ENCODE measurements at regions not wholly inside any gene's neighbourhood (a gene's known extent, or its start where the extent isn't known, plus 50 kb on each side); places are given as distances from the start of the nearest gene placed in this dataset.

DNA sequence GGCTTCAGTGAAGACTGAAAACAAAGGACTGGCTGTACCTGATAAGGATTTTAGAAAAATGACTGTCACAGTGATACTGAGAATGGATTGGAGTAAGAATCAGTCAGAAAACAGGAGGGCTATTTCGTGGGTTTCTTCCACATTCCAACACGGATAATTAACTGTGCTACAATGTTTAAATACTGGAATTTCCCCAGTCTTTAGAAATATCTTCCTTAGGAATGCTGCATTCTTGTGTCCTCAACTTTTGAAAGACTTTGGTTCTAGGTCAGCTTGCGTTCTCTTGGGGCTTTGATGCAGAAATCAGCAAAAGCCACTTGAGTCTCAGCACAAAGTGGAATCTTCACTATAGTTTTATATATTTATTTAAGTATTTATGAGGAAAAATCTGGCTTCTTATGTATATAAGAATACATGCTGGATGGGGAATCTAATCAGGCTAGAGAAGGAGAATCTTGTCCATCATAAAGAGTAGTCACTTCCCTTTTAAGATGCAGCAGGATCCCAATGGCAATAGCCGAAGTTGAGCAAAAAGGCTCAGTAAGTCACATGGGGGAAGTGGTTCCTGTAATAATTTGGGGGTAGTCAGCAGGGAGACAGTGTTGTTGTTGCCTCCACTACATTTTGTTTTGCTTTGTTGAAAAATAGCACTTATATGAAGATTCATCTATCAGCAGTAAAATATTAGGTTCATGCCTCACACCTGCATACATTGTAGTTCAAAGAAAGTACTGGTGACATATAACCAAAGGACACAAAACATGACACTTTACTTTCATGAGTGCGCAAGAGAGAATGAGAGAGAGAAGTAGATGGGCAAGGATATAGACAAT lies 86.0 kb downstream of the CH25H start:
- Histone ChIP-seq H3K4me3 (ENCODE audit: low read length) (no peak overlapping the region), H3K9ac (ENCODE audit: extremely low read depth, low read length, poor library complexity, severe bottlenecking) (no peak overlapping the region), H3K9me3 (ENCODE audit: control insufficient read depth, low read length) (no peaks in the 10 kb centered on the region), H3K4me1 (ENCODE audit: control insufficient read depth, insufficient read depth, low read length) (no peaks in the 10 kb centered on the region), H3K36me3 (ENCODE audit: control insufficient read depth, insufficient read depth, low read length) (no peaks in the 10 kb centered on the region), H3K27ac (ENCODE audit: low read depth, low read length) (no peak overlapping the region), H3K27me3 (ENCODE audit: control insufficient read depth, insufficient read depth, low read length, poor library complexity, severe bottlenecking) (no peaks in the 10 kb centered on the region)
- TF ChIP-seq, protein P1, sequence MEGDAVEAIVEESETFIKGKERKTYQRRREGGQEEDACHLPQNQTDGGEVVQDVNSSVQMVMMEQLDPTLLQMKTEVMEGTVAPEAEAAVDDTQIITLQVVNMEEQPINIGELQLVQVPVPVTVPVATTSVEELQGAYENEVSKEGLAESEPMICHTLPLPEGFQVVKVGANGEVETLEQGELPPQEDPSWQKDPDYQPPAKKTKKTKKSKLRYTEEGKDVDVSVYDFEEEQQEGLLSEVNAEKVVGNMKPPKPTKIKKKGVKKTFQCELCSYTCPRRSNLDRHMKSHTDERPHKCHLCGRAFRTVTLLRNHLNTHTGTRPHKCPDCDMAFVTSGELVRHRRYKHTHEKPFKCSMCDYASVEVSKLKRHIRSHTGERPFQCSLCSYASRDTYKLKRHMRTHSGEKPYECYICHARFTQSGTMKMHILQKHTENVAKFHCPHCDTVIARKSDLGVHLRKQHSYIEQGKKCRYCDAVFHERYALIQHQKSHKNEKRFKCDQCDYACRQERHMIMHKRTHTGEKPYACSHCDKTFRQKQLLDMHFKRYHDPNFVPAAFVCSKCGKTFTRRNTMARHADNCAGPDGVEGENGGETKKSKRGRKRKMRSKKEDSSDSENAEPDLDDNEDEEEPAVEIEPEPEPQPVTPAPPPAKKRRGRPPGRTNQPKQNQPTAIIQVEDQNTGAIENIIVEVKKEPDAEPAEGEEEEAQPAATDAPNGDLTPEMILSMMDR (conservative IDR thresholded peaks at IDR 0.05), result no peak
- no peak for DNase-seq
- H3K36me3 Mint-ChIP-seq (ENCODE audit: low read depth), result no peaks in the 10 kb centered on the region
- no peak overlapping the region for H3K4me3 Mint-ChIP-seq
- H3K27ac Mint-ChIP-seq, result no peak overlapping the region
- peaks cover 2% of the 10 kb centered on the region for H3K27me3 Mint-ChIP-seq (ENCODE audit: insufficient read depth)
- WGBS, 2 experiments (ENCODE audit: insufficient coverage in 1 of 2, insufficient read length in 1 of 2), result 89 to 92% methylated on average over 3 to 5 of the region's 5 CpGs
- no peaks in the 10 kb centered on the region for H3K9me3 Mint-ChIP-seq
- peaks cover 2% of the 10 kb centered on the region for H3K4me1 Mint-ChIP-seq

DNA sequence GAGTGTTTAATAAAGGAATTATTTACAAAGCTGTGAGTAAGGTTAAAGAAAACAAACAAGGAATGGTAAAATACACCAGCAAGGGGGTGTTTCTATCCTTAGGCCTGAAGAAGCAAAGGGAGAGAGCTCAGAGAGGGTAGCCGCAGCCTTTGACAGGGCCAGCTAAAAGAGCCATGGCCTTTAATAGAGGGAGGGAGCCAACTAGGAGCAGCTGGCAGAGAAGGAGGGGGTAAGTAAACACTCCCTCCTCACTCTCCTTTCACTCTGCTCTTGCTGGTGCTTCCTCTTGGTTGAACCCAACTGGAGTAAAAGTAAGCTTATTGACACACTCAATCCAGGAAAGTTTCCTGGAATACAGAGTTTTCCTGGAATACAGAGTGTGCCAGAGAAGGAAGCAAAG lies 87.5 kb downstream of the CH25H start:
- no peaks in the 10 kb centered on the region for H3K9me3 Mint-ChIP-seq
- H3K36me3 Mint-ChIP-seq (ENCODE audit: low read depth), result no peaks in the 10 kb centered on the region
- H3K4me3 ChIP-seq (ENCODE audit: low read length), result no peak overlapping the region
- TF ChIP-seq, protein P1 (conservative IDR thresholded peaks at IDR 0.05), result no peak
- no peak overlapping the region for H3K9ac ChIP-seq (ENCODE audit: extremely low read depth, low read length, poor library complexity, severe bottlenecking)
- no peak overlapping the region for H3K27ac ChIP-seq (ENCODE audit: low read depth, low read length)
- H3K4me1 ChIP-seq (ENCODE audit: control insufficient read depth, insufficient read depth, low read length), result no peaks in the 10 kb centered on the region
- no peak overlapping the region for H3K27ac Mint-ChIP-seq
- no peak for DNase-seq
- H3K4me1 Mint-ChIP-seq, result peaks cover 2% of the 10 kb centered on the region
- no peaks in the 10 kb centered on the region for H3K36me3 ChIP-seq (ENCODE audit: control insufficient read depth, insufficient read depth, low read length)
- no peaks in the 10 kb centered on the region for H3K27me3 ChIP-seq (ENCODE audit: control insufficient read depth, insufficient read depth, low read length, poor library complexity, severe bottlenecking)
- 100% methylated on average over 1 of the region's 1 CpG; no CpG with 5 or more reads in 1 of the 2 experiments for WGBS, 2 experiments (ENCODE audit: insufficient coverage in 1 of 2, insufficient read length in 1 of 2)
- no peaks in the 10 kb centered on the region for H3K9me3 ChIP-seq (ENCODE audit: control insufficient read depth, low read length)
- H3K27me3 Mint-ChIP-seq (ENCODE audit: insufficient read depth), result no peaks in the 10 kb centered on the region
- no peak overlapping the region for H3K4me3 Mint-ChIP-seq

DNA sequence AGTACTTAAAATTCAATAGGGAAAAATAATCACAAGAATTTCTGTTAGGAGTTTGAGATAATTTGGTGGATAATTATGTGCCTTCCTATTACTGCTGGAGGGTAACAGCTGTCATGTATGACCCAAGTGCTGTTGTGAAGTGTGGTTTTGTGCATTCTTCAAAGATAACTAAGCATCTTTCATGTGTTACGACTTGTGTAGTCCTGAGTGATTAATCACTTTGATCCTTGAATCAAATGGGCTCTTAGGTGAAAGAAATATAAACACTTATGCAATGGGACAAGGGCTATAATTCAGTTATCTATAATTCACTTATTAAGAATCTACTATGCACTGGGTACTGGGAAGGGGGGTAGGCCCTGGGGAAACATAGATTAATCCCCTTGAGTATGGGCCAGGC lies 89.0 kb downstream of the CH25H start:
- Mint-ChIP-seq H3K27me3 (ENCODE audit: insufficient read depth) (no peaks in the 10 kb centered on the region), H3K4me3 (no peak overlapping the region)

More for the DNA sequence above, 89.0 kb downstream of the CH25H start:
- H3K36me3 ChIP-seq (ENCODE audit: control insufficient read depth, insufficient read depth, low read length), result no peaks in the 10 kb centered on the region
- Mint-ChIP-seq H3K36me3 (ENCODE audit: low read depth) (no peaks in the 10 kb centered on the region), H3K27ac (no peak overlapping the region), H3K9me3 (no peaks in the 10 kb centered on the region), H3K4me1 (peaks cover 2% of the 10 kb centered on the region)
- DNase-seq, result no peak
- no peaks in the 10 kb centered on the region for H3K4me1 ChIP-seq (ENCODE audit: control insufficient read depth, insufficient read depth, low read length)
- no peak overlapping the region for H3K4me3 ChIP-seq (ENCODE audit: low read length)
- 42% methylated on average over 1 of the region's 1 CpG; no CpG with 5 or more reads in 1 of the 2 experiments for WGBS, 2 experiments (ENCODE audit: insufficient coverage in 1 of 2, insufficient read length in 1 of 2)
- H3K27ac ChIP-seq (ENCODE audit: low read depth, low read length), result no peak overlapping the region
- H3K27me3 ChIP-seq (ENCODE audit: control insufficient read depth, insufficient read depth, low read length, poor library complexity, severe bottlenecking), result no peaks in the 10 kb centered on the region
- peaks cover 4% of the 10 kb centered on the region for H3K9me3 ChIP-seq (ENCODE audit: control insufficient read depth, low read length)
- H3K9ac ChIP-seq (ENCODE audit: extremely low read depth, low read length, poor library complexity, severe bottlenecking), result no peak overlapping the region
- TF ChIP-seq, protein P1 (conservative IDR thresholded peaks at IDR 0.05), result no peak

All from endodermal cell (in vitro differentiated cells).